T-helper 1 cell treated with Interleukin-12 subunit alpha and Interleukin-12 subunit beta and Interleukin-4 antibody, amounts not matched to agents 30 ng/mL and 1 ng/mL, for 36 hours (primary cell): ENCODE measurements at regions not wholly inside any gene's neighbourhood (a gene's known extent, or its start where the extent isn't known, plus 50 kb on each side); places are given as distances from the start of the nearest gene placed in this dataset.
"Not testable (repeated sequence)": the region's sequence is repeated elsewhere in the genome, so short reads cannot be mapped to it uniquely, and the experiment has no call there.

Source experiments
- intact Hi-C: fragments of 100-400 bp; cut with micrococcal nuclease; formaldehyde crosslinking; loops from one replicate; pipeline ENCODE4 v1.15.1; 2024

- intact Hi-C loops, result no loop called here
Measured at GRCh38 chr11:130550984-130551383, 102.5 kb downstream of the ADAMTS15 start.

DNA sequence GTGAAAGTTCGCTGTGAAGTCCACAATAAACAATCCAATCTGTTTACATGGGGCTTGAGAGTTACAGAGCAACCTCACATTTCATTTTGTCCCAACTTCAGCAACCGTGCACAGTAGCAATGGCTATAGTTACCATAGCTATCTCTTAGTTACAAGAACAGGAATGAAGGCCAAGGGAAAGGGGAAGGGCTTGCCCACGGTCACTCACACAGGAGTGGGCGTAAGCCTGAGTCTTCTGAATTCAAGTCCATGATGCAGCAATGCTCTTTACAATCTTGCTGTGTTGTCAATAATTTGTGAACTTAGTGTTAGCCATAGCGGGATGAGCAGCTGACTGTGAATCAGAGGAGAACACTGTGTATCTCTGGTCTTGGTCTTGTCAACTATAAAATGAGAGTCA, 102.9 kb downstream of the ADAMTS15 start:
- intact Hi-C loops, result no loop called here

DNA sequence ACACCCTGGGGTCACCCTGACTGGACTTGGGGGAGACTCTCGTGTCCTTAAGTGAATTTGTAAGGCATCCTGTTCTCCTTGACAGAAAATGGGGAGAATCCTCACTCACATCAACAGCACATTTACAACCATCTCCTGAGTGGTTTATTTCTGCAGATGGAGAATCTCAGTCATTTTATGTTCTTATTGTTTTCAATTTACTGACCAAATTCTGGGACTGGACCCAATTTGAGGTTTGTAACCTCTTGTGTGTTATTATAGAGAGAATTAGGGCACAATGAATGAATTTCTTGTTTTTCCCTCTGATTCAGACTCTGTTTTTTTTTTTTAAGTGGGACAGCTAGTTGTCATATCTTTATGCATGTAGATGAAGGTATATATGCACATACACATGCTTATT, 104.9 kb downstream of the ADAMTS15 start:
- intact Hi-C loops, result no loop called here

DNA sequence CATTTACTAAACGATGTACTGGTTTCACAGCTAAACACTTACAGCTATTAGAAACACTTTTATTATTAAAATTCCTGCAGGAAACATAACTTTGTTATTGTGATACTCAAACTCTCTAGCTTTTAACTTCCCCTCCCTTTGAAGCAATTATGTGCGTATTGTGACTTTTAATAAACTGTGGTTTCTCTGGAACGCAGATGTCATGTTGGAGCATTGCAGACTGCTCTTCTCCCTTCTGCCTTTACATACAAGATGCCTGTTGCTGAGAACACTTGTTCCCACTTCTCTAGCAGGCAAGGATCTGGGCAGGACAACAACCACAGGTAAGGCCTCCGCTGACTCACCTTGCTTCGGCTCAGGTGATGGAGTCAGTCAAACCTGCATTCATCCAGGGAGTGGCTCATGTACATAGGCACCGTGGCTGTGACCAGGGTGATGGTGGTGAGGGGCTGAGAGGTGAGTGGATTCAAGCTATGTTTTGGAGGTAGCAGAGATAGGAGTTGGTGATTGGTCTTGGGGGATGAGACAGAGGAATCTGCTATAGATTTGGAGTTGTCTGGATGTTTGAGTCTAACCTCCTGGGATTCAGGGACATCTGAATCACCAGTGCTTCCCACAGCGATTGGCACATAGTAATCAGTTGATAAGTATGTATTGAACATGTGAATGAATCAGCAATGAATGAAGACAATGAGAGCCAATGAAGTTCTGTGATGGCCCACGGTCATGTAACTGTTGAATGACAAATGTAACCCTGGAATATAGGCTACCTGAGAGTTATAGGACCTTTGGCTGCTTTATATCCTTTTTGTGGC, 106.0 kb downstream of the ADAMTS15 start:
- intact Hi-C loops, result no loop called here

GRCh38 chr11:130555251-130555841, 106.9 kb downstream of the ADAMTS15 start:
- intact Hi-C loops, result no loop called here

GRCh38 chr11:130560000-130560780, 111.7 kb downstream of the ADAMTS15 start:
- intact Hi-C loops, result no loop called here

DNA sequence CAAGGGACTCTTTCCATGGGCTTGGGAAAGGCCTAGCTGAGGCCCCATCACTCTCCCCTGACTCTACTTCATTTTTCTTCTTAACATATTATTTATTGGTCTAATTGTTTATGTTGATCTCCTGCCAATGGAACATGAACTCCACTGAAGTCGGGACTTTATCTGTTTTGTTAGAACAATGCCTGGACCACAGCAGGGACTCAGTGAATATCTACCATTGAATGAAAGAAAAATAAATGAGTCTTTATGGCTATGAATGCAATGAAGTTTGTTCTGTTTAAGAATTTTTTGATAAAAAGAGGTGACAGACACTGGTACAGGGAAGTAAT, 112.3 kb downstream of the ADAMTS15 start:
- intact Hi-C loops, result no loop called here

DNA sequence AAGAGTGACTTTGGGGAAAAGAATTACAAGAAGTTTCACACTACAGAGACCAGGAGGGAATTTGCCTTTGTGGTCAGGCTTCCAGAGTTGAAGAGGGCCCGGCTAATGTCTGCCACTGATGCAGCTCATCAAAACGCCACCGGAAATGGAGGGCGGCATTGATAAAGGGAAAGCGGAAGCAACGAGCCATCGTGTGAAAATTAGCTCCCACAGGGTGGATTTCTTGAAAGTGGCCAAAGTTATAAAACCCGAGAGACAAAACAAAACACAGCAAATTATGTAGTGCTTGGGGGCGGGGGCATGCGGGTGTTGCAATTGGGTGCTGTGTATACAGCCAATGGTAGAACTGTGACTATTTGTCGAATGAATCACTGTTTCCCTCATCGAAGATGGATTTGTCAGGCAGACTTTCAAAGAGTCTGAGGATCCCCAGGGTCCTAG, 113.0 kb downstream of the ADAMTS15 start:
- intact Hi-C loops, result no loop called here

DNA sequence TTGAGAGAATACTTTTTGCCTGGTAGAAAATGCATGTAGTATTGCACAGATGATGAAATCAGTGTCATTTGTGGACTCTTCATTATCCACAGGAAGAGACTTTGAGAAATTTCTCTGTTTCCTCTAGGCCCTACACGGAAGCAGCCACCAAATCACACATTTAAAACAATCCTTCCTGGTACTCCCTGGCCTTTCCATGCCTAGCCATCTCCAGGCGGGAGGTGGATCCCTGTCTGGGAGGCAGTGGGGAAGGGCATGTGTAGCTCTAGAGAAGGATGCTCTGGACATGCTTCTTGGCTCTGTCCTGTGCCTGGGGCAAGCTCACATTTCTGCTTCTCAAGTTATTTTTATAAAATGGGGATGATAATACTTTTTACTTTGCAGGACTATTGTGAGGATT, 114.1 kb downstream of the ADAMTS15 start:
- intact Hi-C loops, result no loop called here

- intact Hi-C loops, result not testable (repeated sequence)
Measured at GRCh38 chr11:130566360-130566759, 117.9 kb downstream of the ADAMTS15 start.

DNA sequence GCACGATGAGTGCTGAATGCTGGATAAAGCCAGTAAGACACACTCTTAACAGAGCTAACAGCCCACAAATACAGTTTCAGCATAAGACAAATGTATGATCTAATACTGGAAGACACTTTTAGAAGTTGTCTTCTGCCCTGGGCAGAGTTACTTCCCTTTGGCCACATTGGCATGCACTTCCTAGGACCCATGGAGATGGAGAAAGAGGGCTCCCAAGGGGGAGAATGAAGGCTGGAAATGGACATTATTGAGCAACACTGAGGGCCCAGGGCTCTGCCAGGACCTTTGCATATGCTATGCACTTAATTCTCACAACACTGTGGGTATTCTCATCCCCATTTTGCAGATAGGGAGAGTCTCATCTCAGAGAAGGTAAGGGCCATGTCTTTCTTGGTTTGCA, 123.1 kb downstream of the ADAMTS15 start:
- intact Hi-C loops, result no loop called here

- intact Hi-C loops, result no loop called here
Measured at GRCh38 chr11:130571947-130572584, 123.6 kb downstream of the ADAMTS15 start.

DNA sequence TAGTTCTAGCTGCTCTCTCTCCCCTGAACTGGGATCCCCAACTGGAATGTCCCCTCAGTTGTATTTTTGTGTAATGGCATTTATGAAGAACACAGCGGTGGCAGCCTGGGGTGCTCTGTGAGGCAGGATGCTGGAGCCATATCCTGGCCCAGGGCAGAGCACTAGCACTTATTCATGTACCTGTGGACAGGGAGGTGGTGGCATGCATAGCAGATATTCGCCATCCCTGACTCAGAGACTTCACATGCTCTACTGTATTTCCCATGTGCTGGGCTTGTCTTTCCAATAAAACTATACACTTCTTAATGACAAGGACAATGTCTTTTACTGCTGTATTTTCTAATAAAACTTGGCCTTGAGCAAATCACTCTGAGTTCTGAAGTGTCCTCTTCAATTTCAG, 125.3 kb downstream of the ADAMTS15 start:
- intact Hi-C loops, result no loop called here

- intact Hi-C loops, result no loop called here
Measured at GRCh38 chr11:130574740-130575139, 126.3 kb downstream of the ADAMTS15 start.

GRCh38 chr11:130576146-130576545, 127.7 kb downstream of the ADAMTS15 start:
- intact Hi-C loops, result no loop called here

DNA sequence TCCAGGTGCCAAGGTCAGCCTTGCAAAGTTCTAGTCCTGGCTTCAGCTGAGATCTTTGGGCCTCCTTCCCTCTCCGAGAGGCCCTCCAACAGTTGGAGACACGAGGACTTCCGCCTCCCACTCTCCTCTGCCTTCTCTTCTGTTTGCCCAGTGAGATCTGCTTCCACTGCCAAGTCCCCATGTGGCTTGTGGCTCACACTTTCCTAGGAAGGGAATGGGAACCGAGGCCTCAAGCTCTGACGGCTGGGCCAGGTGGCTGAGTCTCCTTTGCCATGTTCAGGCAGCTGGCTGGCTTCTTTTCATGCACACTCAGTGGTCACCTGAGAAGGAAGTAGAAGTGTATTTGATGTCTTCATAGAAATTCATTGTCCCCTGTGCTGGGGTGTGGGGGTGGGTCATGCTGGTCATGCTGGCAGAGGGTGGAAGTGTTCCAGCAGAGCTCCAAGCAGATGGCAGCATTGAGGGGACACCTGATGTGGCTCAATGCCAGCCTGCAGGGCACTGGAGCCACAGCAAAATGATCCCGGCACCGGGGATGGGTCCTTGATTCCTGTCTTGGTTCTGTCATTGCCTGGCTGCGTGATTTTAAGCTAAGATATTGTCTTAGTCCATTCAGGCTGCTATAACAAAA, 130.4 kb downstream of the ADAMTS15 start:
- intact Hi-C loops, result no loop called here

DNA sequence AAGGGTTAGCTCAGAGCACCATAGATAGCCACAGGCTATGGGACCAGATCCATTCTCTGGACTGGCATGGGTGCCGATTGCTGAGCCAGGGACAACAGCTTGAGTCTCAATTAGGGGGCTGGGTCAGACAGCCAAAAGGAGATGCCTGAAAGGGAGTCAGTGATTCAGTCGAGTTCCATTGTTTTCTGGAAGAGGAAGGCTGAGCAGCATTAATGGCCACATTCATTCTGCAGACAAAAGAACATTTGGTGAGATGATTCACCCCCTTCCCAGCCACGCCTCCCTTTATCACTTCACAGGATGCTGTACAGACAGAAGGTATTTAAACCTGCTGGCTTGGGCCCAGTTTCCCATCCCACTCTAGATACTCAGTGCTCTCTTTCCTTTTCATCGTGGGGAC, 131.9 kb downstream of the ADAMTS15 start:
- intact Hi-C loops, result no loop called here

DNA sequence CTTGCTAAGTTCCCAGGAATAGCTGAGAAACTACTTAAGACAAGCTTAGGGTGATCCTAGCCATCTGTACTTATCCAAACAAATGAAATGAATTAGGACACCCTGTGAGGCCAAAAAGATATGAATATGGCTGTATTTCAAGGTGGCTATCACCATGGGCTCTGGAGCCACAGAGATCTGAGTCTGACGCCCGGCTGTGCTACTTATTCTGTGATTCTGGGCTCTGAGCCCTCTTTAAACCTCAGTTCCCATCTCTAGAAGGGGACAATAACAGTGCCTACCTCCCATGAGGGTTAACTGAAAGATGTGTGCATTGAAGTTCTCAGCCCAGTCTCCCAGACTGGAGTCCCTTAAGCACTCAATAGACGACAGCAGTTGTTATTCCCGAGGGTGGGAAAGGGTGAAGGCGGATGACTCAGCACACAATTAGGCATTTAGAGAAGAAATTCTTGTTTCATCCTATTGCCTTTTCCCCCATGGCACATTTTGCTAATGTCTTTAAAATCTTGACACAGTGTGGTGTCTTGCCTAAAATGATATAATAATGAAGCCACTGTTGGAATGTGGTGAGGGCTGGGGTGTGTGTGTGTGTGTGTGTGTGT, 132.5 kb downstream of the ADAMTS15 start:
- intact Hi-C loops, result no loop called here

DNA sequence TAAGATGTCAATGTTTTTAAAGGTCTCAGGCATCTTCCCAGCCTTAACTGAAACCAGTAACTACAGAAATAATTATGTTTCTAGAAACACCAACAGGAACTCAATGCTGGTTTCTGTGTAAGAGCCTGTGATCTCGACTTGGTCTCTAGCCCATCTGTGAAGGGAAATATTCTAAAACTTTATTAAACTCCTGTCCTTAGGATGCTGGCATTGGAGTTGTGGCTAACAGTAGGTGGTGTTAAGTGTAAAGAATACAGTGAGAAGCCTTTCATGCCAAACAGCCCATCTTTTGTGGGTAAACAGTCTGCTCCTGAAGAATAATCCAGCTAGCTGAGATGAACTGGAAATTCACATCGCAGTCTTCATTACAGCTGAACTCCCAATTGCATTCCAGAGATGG, 133.2 kb downstream of the ADAMTS15 start:
- intact Hi-C loops, result no loop called here

GRCh38 chr11:130582176-130582575, 133.7 kb downstream of the ADAMTS15 start:
- intact Hi-C loops, result no loop called here

DNA sequence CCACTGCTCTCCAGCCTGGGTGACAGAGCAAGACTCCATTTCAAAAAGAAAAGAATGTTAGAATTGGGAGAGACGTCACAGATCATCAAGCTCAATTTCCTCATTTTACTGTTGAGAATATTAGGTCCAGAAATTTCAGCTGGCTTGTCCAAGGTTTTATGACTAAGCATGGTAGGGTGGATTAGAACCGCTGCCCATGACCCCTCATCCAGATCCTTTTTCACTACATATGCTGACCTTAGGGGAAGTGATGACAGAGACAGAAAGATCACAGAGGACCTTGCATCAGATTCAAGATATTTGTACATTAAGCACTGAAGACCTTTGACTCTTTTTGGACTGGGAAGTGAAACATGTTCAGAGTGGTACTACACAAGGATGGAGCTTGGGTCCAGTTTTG, 134.5 kb downstream of the ADAMTS15 start:
- intact Hi-C loops, result no loop called here
